ENCODE measurements at regions not wholly inside any gene's neighbourhood (a gene's known extent, or its start where the extent isn't known, plus 50 kb on each side); places are given as distances from the start of the nearest gene placed in this dataset.

- TF ChIP-seq, protein P1, sequence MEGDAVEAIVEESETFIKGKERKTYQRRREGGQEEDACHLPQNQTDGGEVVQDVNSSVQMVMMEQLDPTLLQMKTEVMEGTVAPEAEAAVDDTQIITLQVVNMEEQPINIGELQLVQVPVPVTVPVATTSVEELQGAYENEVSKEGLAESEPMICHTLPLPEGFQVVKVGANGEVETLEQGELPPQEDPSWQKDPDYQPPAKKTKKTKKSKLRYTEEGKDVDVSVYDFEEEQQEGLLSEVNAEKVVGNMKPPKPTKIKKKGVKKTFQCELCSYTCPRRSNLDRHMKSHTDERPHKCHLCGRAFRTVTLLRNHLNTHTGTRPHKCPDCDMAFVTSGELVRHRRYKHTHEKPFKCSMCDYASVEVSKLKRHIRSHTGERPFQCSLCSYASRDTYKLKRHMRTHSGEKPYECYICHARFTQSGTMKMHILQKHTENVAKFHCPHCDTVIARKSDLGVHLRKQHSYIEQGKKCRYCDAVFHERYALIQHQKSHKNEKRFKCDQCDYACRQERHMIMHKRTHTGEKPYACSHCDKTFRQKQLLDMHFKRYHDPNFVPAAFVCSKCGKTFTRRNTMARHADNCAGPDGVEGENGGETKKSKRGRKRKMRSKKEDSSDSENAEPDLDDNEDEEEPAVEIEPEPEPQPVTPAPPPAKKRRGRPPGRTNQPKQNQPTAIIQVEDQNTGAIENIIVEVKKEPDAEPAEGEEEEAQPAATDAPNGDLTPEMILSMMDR (IDR thresholded peaks at IDR 0.05): no peak
- TF ChIP-seq POLR2AphosphoS5 (IDR thresholded peaks at IDR 0.05; ENCODE audit: low read depth, low read length) (no peak), SIN3A (IDR thresholded peaks at IDR 0.05; ENCODE audit: borderline replicate concordance, insufficient read depth, low read depth, low read length) (no peak), TCF7L2 (IDR thresholded peaks at IDR 0.05; ENCODE audit: low read depth, low read length) (no peak)
- TF ChIP-seq, protein P2, sequence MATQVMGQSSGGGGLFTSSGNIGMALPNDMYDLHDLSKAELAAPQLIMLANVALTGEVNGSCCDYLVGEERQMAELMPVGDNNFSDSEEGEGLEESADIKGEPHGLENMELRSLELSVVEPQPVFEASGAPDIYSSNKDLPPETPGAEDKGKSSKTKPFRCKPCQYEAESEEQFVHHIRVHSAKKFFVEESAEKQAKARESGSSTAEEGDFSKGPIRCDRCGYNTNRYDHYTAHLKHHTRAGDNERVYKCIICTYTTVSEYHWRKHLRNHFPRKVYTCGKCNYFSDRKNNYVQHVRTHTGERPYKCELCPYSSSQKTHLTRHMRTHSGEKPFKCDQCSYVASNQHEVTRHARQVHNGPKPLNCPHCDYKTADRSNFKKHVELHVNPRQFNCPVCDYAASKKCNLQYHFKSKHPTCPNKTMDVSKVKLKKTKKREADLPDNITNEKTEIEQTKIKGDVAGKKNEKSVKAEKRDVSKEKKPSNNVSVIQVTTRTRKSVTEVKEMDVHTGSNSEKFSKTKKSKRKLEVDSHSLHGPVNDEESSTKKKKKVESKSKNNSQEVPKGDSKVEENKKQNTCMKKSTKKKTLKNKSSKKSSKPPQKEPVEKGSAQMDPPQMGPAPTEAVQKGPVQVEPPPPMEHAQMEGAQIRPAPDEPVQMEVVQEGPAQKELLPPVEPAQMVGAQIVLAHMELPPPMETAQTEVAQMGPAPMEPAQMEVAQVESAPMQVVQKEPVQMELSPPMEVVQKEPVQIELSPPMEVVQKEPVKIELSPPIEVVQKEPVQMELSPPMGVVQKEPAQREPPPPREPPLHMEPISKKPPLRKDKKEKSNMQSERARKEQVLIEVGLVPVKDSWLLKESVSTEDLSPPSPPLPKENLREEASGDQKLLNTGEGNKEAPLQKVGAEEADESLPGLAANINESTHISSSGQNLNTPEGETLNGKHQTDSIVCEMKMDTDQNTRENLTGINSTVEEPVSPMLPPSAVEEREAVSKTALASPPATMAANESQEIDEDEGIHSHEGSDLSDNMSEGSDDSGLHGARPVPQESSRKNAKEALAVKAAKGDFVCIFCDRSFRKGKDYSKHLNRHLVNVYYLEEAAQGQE (IDR thresholded peaks at IDR 0.05; ENCODE audit: insufficient read depth in 1 of 2, low read depth in 2 of 2, low read length in 1 of 2): no peak
Measured at GRCh38 chr1:87796471-87796901, 467.8 kb downstream of the LMO4 start.

Measured in Panc1 (cell line).